ENCODE measurements at regions not wholly inside any gene's neighbourhood (a gene's known extent, or its start where the extent isn't known, plus 50 kb on each side); places are given as distances from the start of the nearest gene placed in this dataset.
"Not testable (repeated sequence)": the region's sequence is repeated elsewhere in the genome, so short reads cannot be mapped to it uniquely, and the experiment has no call there.

DNA sequence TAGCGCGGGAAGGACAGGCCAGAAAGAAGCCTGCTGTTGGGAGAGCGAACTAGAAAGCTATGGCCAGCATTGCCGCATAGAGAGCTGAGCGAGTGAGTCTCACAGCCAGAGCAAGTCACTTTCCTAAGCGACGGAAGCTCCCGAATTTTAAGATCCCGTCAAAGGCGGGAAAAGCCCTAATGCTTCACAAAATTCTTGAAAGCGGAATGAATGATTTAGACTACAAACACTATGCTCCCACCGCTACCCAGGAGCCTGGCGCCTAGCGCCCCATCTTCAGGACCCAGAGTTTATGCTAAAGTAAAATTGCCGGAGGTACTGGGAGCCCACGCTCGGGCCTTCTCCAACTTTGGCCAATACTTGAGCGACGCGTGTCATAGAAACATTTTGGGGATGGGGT, 409.9 kb upstream of the ESRRG start:
- DNase-seq (no peak), ATAC-seq (no peak)
- Histone ChIP-seq H3K36me3 (no peaks in the 10 kb centered on the region), H3K4me3 (no peak overlapping the region), H3K9me3 (no peaks in the 10 kb centered on the region), H3K27me3 (peaks cover 0 to 14% of the 10 kb centered on the region in 2 donors), H3K4me1 (peaks cover 0 to 19% (median 0%) of the 10 kb centered on the region in 4 donors), H3K27ac (no peak overlapping the region)
- WGBS (ENCODE audit: insufficient coverage, low coverage, low lambda C conversion rate, missing lambda C conversion rate) = 52% methylated on average over 20 of the region's 20 CpGs
- TF ChIP-seq POLR2A (IDR thresholded peaks at IDR 0.05) = no peak
- TF ChIP-seq, protein P1, sequence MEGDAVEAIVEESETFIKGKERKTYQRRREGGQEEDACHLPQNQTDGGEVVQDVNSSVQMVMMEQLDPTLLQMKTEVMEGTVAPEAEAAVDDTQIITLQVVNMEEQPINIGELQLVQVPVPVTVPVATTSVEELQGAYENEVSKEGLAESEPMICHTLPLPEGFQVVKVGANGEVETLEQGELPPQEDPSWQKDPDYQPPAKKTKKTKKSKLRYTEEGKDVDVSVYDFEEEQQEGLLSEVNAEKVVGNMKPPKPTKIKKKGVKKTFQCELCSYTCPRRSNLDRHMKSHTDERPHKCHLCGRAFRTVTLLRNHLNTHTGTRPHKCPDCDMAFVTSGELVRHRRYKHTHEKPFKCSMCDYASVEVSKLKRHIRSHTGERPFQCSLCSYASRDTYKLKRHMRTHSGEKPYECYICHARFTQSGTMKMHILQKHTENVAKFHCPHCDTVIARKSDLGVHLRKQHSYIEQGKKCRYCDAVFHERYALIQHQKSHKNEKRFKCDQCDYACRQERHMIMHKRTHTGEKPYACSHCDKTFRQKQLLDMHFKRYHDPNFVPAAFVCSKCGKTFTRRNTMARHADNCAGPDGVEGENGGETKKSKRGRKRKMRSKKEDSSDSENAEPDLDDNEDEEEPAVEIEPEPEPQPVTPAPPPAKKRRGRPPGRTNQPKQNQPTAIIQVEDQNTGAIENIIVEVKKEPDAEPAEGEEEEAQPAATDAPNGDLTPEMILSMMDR (IDR thresholded peaks at IDR 0.05) = no peak
- intact Hi-C loops (cut with DNase I) = no loop called here

DNA sequence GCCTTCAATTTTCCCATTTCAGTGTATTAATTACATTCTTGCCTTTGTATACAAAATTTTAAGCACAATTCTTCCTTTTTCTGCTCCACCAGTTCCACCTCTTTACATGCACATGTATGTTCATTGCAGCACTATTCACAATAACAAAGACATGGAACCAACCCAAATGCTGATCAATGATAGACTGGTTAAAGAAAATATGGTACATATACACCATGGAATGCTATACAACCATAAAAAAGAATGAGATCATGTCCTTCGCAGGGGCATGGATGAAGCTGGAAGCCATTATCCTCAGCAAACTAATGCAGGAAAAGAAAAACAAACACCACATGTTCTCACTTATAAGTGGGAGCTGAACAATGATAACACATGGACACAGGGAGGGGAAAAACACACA, 400.1 kb upstream of the ESRRG start:
- intact Hi-C loops (cut with DNase I) = not testable (repeated sequence)

DNA sequence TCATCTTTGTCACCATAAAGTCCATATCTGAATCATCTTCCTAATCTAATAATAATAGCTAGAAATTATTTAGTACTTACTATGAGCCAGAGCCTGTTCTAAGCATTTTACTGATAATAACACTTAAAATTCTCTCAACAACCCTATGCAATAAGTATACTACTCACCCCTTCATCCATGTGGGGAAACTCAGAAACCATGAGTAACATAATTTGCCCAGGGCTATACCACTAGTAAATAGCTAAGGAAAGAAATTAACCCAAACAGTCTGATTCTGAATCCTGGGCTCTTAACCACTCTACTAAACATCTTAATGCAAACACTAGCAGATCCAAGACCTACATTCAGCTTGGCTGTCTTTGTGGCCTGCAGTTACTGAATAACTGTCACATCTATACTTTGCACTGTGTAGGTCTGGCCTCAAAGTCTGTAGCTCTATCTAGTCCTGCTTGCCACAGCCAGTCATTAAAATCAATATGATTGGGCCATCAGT, 394.8 kb upstream of the ESRRG start:
- no peak for DNase-seq
- Histone ChIP-seq H3K27me3 (no peaks in the 10 kb centered on the region), H3K4me3 (no peak overlapping the region), H3K9me3 (no peaks in the 10 kb centered on the region), H3K36me3 (no peaks in the 10 kb centered on the region), H3K27ac (no peak overlapping the region), H3K4me1 (no peaks in the 10 kb centered on the region)
- intact Hi-C loops (cut with DNase I) = no loop called here
- TF ChIP-seq, protein P1 (IDR thresholded peaks at IDR 0.05) = no peak
- no peak for TF ChIP-seq POLR2A (IDR thresholded peaks at IDR 0.05)
- ATAC-seq = no peak

More for the DNA sequence above, 400.1 kb upstream of the ESRRG start:
- H3K4me3 ChIP-seq, H3K27me3 ChIP-seq, H3K4me1 ChIP-seq, ATAC-seq, H3K36me3 ChIP-seq, DNase-seq, H3K27ac ChIP-seq, H3K9me3 ChIP-seq: not testable (repeated sequence)
- WGBS (ENCODE audit: insufficient coverage, low coverage, low lambda C conversion rate, missing lambda C conversion rate) = 60% methylated on average over 1 of the region's 1 CpG

DNA sequence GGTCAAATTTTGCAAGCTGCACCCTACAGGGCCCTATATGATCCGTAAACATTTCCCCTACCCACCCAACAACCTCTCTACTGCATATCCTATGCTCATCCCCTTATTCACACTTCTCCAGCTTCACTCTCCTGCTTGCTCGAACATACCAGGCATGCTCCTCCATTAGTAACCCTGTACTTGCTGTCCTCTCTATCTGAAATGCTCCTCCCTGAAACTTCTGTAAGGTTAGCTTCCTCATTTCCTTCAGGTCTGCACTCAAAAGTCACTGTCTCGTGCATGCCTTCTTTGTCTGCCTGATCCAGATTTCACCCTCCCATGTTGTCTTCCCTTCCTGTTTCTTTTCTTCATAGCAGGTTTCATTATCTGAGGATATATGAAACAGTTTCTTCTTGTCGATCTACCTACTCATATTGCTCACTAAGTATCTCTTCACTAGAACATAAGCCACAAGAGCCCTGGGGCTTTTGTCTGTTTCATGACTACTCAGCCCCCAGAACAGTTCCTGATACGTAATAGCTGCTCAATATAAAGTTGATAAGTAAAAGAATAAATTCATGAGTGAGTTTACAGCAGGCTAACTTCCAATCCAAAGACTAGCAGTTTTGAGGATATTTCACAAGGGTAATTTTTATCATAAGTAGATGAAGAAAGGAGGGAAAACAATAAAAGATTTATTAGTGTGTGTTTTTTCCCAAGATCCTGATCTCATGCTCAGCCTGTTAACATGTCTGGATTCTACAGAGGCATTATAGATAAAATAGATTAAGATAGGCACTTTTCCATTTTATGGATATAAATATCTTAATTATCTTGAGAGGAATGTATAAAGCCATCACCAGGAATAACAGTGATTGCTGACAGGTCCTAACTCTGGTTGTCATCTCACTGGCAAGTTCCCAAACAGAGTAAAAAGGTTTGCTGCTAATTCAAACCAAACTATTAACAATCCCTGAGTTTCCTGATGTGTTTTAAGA, 392.5 kb upstream of the ESRRG start:
- no peaks in the 10 kb centered on the region for H3K9me3 ChIP-seq
- WGBS (ENCODE audit: insufficient coverage, low coverage, low lambda C conversion rate, missing lambda C conversion rate) = 36% methylated on average over 5 of the region's 5 CpGs
- no peak for DNase-seq
- TF ChIP-seq POLR2A (IDR thresholded peaks at IDR 0.05) = no peak
- TF ChIP-seq, protein P1 (IDR thresholded peaks at IDR 0.05) = no peak
- ATAC-seq = no peak
- no peaks in the 10 kb centered on the region for H3K36me3 ChIP-seq
- H3K27me3 ChIP-seq = no peaks in the 10 kb centered on the region
- intact Hi-C loops (cut with DNase I) = no loop called here
- no peaks in the 10 kb centered on the region for H3K4me1 ChIP-seq
- no peak overlapping the region for H3K27ac ChIP-seq
- H3K4me3 ChIP-seq = no peak overlapping the region

DNA sequence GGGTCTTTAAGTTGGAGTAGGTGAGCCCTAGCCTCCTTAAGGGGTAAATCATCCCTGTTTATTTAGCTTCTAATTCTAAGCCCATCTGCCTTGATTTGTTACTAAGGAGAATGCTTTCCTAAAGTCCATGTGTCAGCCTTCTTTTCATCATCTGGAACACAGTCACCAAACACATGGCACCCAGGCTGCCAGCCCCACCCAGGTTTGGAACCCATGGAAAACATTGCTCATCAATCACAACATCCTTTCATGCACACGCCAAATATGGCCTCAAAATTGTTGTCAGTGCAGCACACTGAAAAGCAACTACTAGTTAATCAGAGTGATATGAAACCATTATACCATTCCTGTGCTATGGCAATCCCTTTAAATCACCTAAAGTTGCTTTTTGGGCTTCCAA, 386.7 kb upstream of the ESRRG start:
- Histone ChIP-seq H3K27me3 (no peaks in the 10 kb centered on the region), H3K4me3 (no peak overlapping the region), H3K27ac (no peak overlapping the region), H3K9me3 (no peaks in the 10 kb centered on the region), H3K4me1 (no peaks in the 10 kb centered on the region), H3K36me3 (no peaks in the 10 kb centered on the region)
- TF ChIP-seq, protein P1 (IDR thresholded peaks at IDR 0.05) = no peak
- TF ChIP-seq POLR2A (IDR thresholded peaks at IDR 0.05) = no peak
- WGBS (ENCODE audit: insufficient coverage, low coverage, low lambda C conversion rate, missing lambda C conversion rate) = 33% methylated on average over 1 of the region's 1 CpG
- DNase-seq (no peak), ATAC-seq (no peak)
- intact Hi-C loops (cut with DNase I) = no loop called here
